Liver (tissue), 8 donors: ENCODE measurements at regions not wholly inside any gene's neighbourhood (a gene's known extent, or its start where the extent isn't known, plus 50 kb on each side); places are given as distances from the start of the nearest gene placed in this dataset.

Experiments used
- DNase-seq: peaks from one replicate; pipeline ENCODE4 v3.0.0-alpha.2; 2017; ENCODE audit warnings: low spot score
- H3K27ac ChIP-seq, 2 donors: one replicate each; pipeline ENCODE4 v1.7.0; 2013; ENCODE audit warnings: inconsistent platforms in 2 of 2, low read length in 2 of 2, control low read depth in 1 of 2, low read depth in 1 of 2, mild to moderate bottlenecking in 1 of 2
- H3K27me3 ChIP-seq, 4 donors: one replicate each; pipeline versions ENCODE4 v1.6.1 to v1.7.0; 2013; ENCODE audit warnings: low read length in 3 of 4, inconsistent platforms in 1 of 4, mild to moderate bottlenecking in 1 of 4, moderate library complexity in 1 of 4; ENCODE audit not compliant: control insufficient read depth in 4 of 4, insufficient read depth in 4 of 4
- H3K36me3 ChIP-seq, 4 donors: one replicate each; pipeline versions ENCODE4 v1.6.1 to v1.7.0; 2013; ENCODE audit warnings: low read length in 3 of 4, mild to moderate bottlenecking in 3 of 4, low read depth in 1 of 4, moderate library complexity in 1 of 4; ENCODE audit not compliant: control insufficient read depth in 4 of 4, insufficient read depth in 3 of 4
- H3K4me1 ChIP-seq, 4 donors: one replicate each; pipeline versions ENCODE4 v1.6.1 to v1.7.0; 2013; ENCODE audit warnings: low read length in 3 of 4, mild to moderate bottlenecking in 3 of 4, moderate library complexity in 1 of 4; ENCODE audit not compliant: control insufficient read depth in 4 of 4, insufficient read depth in 4 of 4
- H3K4me3 ChIP-seq, 3 donors: one replicate each; pipeline versions ENCODE4 v1.6.1 to v1.7.0; 2013; ENCODE audit warnings: low read length in 3 of 3, control low read depth in 1 of 3, low read depth in 1 of 3, mild to moderate bottlenecking in 1 of 3
- H3K9ac ChIP-seq, 2 donors: one replicate each; pipeline ENCODE4 v1.7.0; 2013; ENCODE audit warnings: low read length in 2 of 2, mild to moderate bottlenecking in 2 of 2, moderate library complexity in 2 of 2, control low read depth in 1 of 2, low read depth in 1 of 2
- H3K9me3 ChIP-seq, 4 donors: one replicate each; pipeline versions ENCODE4 v1.6.1 to v1.7.0; 2013; ENCODE audit warnings: low read length in 3 of 4; ENCODE audit not compliant: control insufficient read depth in 4 of 4
- EGR1 ChIP-seq, 2 donors: IDR thresholded peaks; 2 replicates each; pipeline ENCODE4 v1.6.1; 2016 to 2018; ENCODE audit warnings: antibody characterized with exemption in 2 of 2, low read depth in 2 of 2
- FOXA1 ChIP-seq: IDR thresholded peaks from 2 replicates; pipeline ENCODE4 v1.6.1; 2016; ENCODE audit warnings: antibody characterized with exemption
- FOXA2 ChIP-seq: IDR thresholded peaks from 2 replicates; pipeline ENCODE4 v1.6.1; 2016; ENCODE audit warnings: antibody characterized with exemption
- GABPA ChIP-seq, 2 donors: IDR thresholded peaks in 1 of 2; conservative IDR thresholded peaks in 1 of 2; 2 replicates each; pipeline ENCODE4 v1.6.1; 2016; ENCODE audit warnings: antibody characterized with exemption in 2 of 2, mild to moderate bottlenecking in 1 of 2, moderate library complexity in 1 of 2
- HNF4A ChIP-seq, 2 donors: conservative IDR thresholded peaks; 2 replicates each; pipeline ENCODE4 v1.6.1; 2016; ENCODE audit warnings: antibody characterized with exemption in 2 of 2, mild to moderate bottlenecking in 2 of 2
- HNF4G ChIP-seq: IDR thresholded peaks from 2 replicates; pipeline ENCODE4 v1.6.1; 2016; ENCODE audit warnings: antibody characterized with exemption
- JUND ChIP-seq, 2 donors: IDR thresholded peaks; 2 replicates each; pipeline ENCODE4 v1.6.1; 2016; ENCODE audit warnings: antibody characterized with exemption in 2 of 2
- NR2F2 ChIP-seq: IDR thresholded peaks from 2 replicates; pipeline ENCODE4 v1.6.1; 2016; ENCODE audit warnings: antibody characterized with exemption
- RAD21 ChIP-seq, 2 donors: IDR thresholded peaks; 2 replicates each; pipeline ENCODE4 v1.6.1; 2016; ENCODE audit warnings: antibody characterized with exemption in 2 of 2, mild to moderate bottlenecking in 2 of 2
- REST ChIP-seq: IDR thresholded peaks from 2 replicates; pipeline ENCODE4 v1.6.1; 2016; ENCODE audit warnings: antibody characterized with exemption, mild to moderate bottlenecking
- RXRA ChIP-seq, 2 donors: IDR thresholded peaks; 2 replicates each; pipeline ENCODE4 v1.6.1; 2017 to 2018; ENCODE audit warnings: antibody characterized with exemption in 2 of 2, mild to moderate bottlenecking in 1 of 2
- SP1 ChIP-seq: IDR thresholded peaks from 2 replicates; pipeline ENCODE4 v1.6.1; 2018; ENCODE audit warnings: antibody characterized with exemption, mild to moderate bottlenecking
- TAF1 ChIP-seq: conservative IDR thresholded peaks from 2 replicates; pipeline ENCODE4 v1.6.1; 2016; ENCODE audit warnings: antibody characterized with exemption, mild to moderate bottlenecking
- YY1 ChIP-seq: IDR thresholded peaks from 2 replicates; pipeline ENCODE4 v1.6.1; 2016; ENCODE audit warnings: antibody characterized with exemption, mild to moderate bottlenecking
- WGBS: extraction: QIAGEN DNeasy Blood & Tissue Kit; methylation state at CpG from one replicate; pipeline ENCODE4 v1.1.7; 2013; 5-methylcytosine and 5-hydroxymethylcytosine counted together
- TF ChIP-seq, protein P1 (sequence below): IDR thresholded peaks from 2 replicates; pipeline ENCODE4 v1.6.1; 2016; ENCODE audit warnings: antibody characterized with exemption
- TF ChIP-seq, protein P2 (sequence below): fragments of 150-350 bp; IDR thresholded peaks from 2 replicates; pipeline ENCODE4 v1.5.1; 2017; ENCODE audit warnings: improper control_type of control experiment, low read depth, low read length; ENCODE audit not compliant: missing input control
- TF ChIP-seq, protein P3 (sequence below): IDR thresholded peaks from 2 replicates; pipeline ENCODE4 v1.6.1; 2016; ENCODE audit warnings: antibody characterized with exemption
- TF ChIP-seq, protein P4 (sequence below): IDR thresholded peaks from 2 replicates; pipeline ENCODE4 v1.6.1; 2016; ENCODE audit warnings: antibody characterized with exemption
- donor health status: healthy.
- donor health status: healthy.
- donor health status: healthy.
- donor health status: healthy.
- donor health status: healthy.

GRCh38 chr2:44098050-44098449, 70.6 kb upstream of the PPM1B start:
- DNase-seq: no peak
- Histone ChIP-seq H3K9ac (no peak overlapping the region), H3K36me3 (no peaks in the 10 kb centered on the region), H3K9me3 (no peaks in the 10 kb centered on the region), H3K27ac (no peak overlapping the region), H3K27me3 (no peaks in the 10 kb centered on the region), H3K4me3 (no peak overlapping the region), H3K4me1 (peaks cover 0 to 3% (median 0%) of the 10 kb centered on the region in 4 donors)
- 83% methylated on average over 3 of the region's 3 CpGs for WGBS
- TF ChIP-seq HNF4G: no peak
- TF ChIP-seq, protein P1, sequence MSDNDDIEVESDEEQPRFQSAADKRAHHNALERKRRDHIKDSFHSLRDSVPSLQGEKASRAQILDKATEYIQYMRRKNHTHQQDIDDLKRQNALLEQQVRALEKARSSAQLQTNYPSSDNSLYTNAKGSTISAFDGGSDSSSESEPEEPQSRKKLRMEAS: no peak
- no peak for TF ChIP-seq FOXA2
- TF ChIP-seq TAF1: no peak
- no peak for TF ChIP-seq RXRA (IDR thresholded peaks at IDR 0.05)
- no peak for TF ChIP-seq GABPA (IDR thresholded peaks at IDR 0.05 in 1 of 2, conservative IDR thresholded peaks at IDR 0.05 in 1 of 2)
- TF ChIP-seq, protein P2, sequence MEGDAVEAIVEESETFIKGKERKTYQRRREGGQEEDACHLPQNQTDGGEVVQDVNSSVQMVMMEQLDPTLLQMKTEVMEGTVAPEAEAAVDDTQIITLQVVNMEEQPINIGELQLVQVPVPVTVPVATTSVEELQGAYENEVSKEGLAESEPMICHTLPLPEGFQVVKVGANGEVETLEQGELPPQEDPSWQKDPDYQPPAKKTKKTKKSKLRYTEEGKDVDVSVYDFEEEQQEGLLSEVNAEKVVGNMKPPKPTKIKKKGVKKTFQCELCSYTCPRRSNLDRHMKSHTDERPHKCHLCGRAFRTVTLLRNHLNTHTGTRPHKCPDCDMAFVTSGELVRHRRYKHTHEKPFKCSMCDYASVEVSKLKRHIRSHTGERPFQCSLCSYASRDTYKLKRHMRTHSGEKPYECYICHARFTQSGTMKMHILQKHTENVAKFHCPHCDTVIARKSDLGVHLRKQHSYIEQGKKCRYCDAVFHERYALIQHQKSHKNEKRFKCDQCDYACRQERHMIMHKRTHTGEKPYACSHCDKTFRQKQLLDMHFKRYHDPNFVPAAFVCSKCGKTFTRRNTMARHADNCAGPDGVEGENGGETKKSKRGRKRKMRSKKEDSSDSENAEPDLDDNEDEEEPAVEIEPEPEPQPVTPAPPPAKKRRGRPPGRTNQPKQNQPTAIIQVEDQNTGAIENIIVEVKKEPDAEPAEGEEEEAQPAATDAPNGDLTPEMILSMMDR: no peak

- DNase-seq: no peak
Measured at GRCh38 chr2:44098891-44099290, 69.8 kb upstream of the PPM1B start.

GRCh38 chr2:44100351-44100750, 68.3 kb upstream of the PPM1B start:
- no peaks in the 10 kb centered on the region for H3K36me3 ChIP-seq
- TF ChIP-seq, protein P3, sequence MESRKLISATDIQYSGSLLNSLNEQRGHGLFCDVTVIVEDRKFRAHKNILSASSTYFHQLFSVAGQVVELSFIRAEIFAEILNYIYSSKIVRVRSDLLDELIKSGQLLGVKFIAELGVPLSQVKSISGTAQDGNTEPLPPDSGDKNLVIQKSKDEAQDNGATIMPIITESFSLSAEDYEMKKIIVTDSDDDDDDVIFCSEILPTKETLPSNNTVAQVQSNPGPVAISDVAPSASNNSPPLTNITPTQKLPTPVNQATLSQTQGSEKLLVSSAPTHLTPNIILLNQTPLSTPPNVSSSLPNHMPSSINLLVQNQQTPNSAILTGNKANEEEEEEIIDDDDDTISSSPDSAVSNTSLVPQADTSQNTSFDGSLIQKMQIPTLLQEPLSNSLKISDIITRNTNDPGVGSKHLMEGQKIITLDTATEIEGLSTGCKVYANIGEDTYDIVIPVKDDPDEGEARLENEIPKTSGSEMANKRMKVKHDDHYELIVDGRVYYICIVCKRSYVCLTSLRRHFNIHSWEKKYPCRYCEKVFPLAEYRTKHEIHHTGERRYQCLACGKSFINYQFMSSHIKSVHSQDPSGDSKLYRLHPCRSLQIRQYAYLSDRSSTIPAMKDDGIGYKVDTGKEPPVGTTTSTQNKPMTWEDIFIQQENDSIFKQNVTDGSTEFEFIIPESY: no peak
- TF ChIP-seq SP1 (no peak), EGR1 (IDR thresholded peaks at IDR 0.05; ENCODE audit: low read depth in 2 of 2) (no peak), HNF4A (conservative IDR thresholded peaks at IDR 0.05) (no peak), JUND (IDR thresholded peaks at IDR 0.05) (no peak), FOXA1 (no peak), HNF4G (no peak), RXRA (IDR thresholded peaks at IDR 0.05) (no peak), REST (no peak), TAF1 (no peak), RAD21 (IDR thresholded peaks at IDR 0.05) (no peak), NR2F2 (no peak)
- TF ChIP-seq, protein P2: no peak
- TF ChIP-seq, protein P1: no peak
- TF ChIP-seq, protein P4, sequence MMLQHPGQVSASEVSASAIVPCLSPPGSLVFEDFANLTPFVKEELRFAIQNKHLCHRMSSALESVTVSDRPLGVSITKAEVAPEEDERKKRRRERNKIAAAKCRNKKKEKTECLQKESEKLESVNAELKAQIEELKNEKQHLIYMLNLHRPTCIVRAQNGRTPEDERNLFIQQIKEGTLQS: no peak
- no peak overlapping the region for H3K9ac ChIP-seq
- H3K4me1 ChIP-seq: peaks cover 0 to 3% (median 1%) of the 10 kb centered on the region in 4 donors
- DNase-seq: no peak
- H3K27me3 ChIP-seq: no peaks in the 10 kb centered on the region
- H3K9me3 ChIP-seq: no peaks in the 10 kb centered on the region
- H3K4me3 ChIP-seq: no peak overlapping the region
- WGBS: 56% methylated on average over 3 of the region's 3 CpGs
- no peak overlapping the region for H3K27ac ChIP-seq

More at GRCh38 chr2:44098891-44099290, 69.8 kb upstream of the PPM1B start:
- H3K27ac ChIP-seq: no peak overlapping the region
- no peaks in the 10 kb centered on the region for H3K36me3 ChIP-seq
- TF ChIP-seq YY1: no peak
- TF ChIP-seq RXRA (IDR thresholded peaks at IDR 0.05): peak; percentile 26 to 46
- H3K27me3 ChIP-seq: no peaks in the 10 kb centered on the region
- H3K4me1 ChIP-seq: peaks cover 0 to 3% (median 1%) of the 10 kb centered on the region in 4 donors
- H3K4me3 ChIP-seq: no peak overlapping the region
- no peak overlapping the region for H3K9ac ChIP-seq
- no peaks in the 10 kb centered on the region for H3K9me3 ChIP-seq
- WGBS: 78% methylated on average over 6 of the region's 6 CpGs
